Neural cell (in vitro differentiated cells): ENCODE measurements at regions not wholly inside any gene's neighbourhood (a gene's known extent, or its start where the extent isn't known, plus 50 kb on each side); places are given as distances from the start of the nearest gene placed in this dataset.

Experiments
- H2AFZ ChIP-seq: fragments of 200-600, 300-800 bp; sonication (generic), shearing (Covaris generic); 2 replicates; pipeline ENCODE4 v1.6.0; 2014; ENCODE audit warnings: low read depth, mild to moderate bottlenecking, antibody characterized with exemption, low read length, moderate library complexity
- H3F3A ChIP-seq: fragments of 200-600 bp; shearing (Covaris generic); 2 replicates; pipeline ENCODE4 v1.6.1; 2016; ENCODE audit warnings: mild to moderate bottlenecking, moderate library complexity, mixed read lengths, antibody characterized with exemption, low read length; ENCODE audit not compliant: insufficient read depth, poor library complexity, severe bottlenecking
- H3K27ac ChIP-seq: fragments of 200-600, 300-800 bp; sonication (generic), shearing (Covaris generic); 2 replicates; pipeline ENCODE4 v1.5.1; 2014; ENCODE audit warnings: mild to moderate bottlenecking, low read length, moderate library complexity
- H3K27me3 ChIP-seq: fragments of 300-800, 200-600 bp; sonication (generic), shearing (Covaris generic); 2 replicates; pipeline ENCODE4 v1.6.0; 2014; ENCODE audit warnings: mild to moderate bottlenecking, low read depth, low read length, moderate library complexity; ENCODE audit not compliant: insufficient read depth
- H3K36me3 ChIP-seq: fragments of 300-800, 200-600 bp; sonication (generic), shearing (Covaris generic); 2 replicates; pipeline ENCODE4 v1.5.1; 2014; ENCODE audit warnings: mild to moderate bottlenecking, antibody characterized with exemption, low read length, moderate library complexity; ENCODE audit not compliant: insufficient read depth
- H3K4me2 ChIP-seq: fragments of 300-800, 200-600 bp; sonication (generic), shearing (Covaris generic); 2 replicates; pipeline ENCODE4 v1.6.0; 2014; ENCODE audit warnings: mild to moderate bottlenecking, low read length
- H3K4me3 ChIP-seq: fragments of 300-800, 200-600 bp; sonication (generic), shearing (Covaris generic); 2 replicates; pipeline ENCODE4 v1.5.1; 2014; ENCODE audit warnings: mild to moderate bottlenecking, low read length, moderate library complexity
- H3K79me2 ChIP-seq: fragments of 200-600 bp; shearing (Covaris generic); replicated peaks from 2 replicates; pipeline ENCODE4 v1.6.0; 2014; ENCODE audit warnings: mild to moderate bottlenecking, low read length, moderate library complexity; ENCODE audit not compliant: insufficient read depth
- H3K9ac ChIP-seq: fragments of 300-800, 200-600 bp; sonication (generic), shearing (Covaris generic); 2 replicates; pipeline ENCODE4 v1.6.1; 2016; ENCODE audit warnings: mild to moderate bottlenecking, low read length, mixed read lengths
- H3K9me2 ChIP-seq: fragments of 200-600 bp; shearing (Covaris generic); 2 replicates; pipeline ENCODE4 v1.6.1; 2016; ENCODE audit warnings: mild to moderate bottlenecking, low read length, mixed read lengths; ENCODE audit not compliant: insufficient read depth
- H3K9me3 ChIP-seq: fragments of 200-600, 300-800 bp; sonication (generic), shearing (Covaris generic); 2 replicates; pipeline ENCODE4 v1.6.1; 2016; ENCODE audit warnings: mild to moderate bottlenecking, mixed run types, low read length, moderate library complexity, mixed read lengths
- H4K20me1 ChIP-seq: fragments of 200-600 bp; shearing (Covaris generic); 2 replicates; pipeline ENCODE4 v1.6.1; 2016; ENCODE audit warnings: mild to moderate bottlenecking, mixed run types; ENCODE audit not compliant: insufficient read depth
- CTCF ChIP-seq: fragments of 450-650 bp; IDR thresholded peaks from 2 replicates; pipeline ENCODE4 v1.5.1; 2014; ENCODE audit warnings: antibody characterized with exemption, mild to moderate bottlenecking, moderate library complexity; ENCODE audit not compliant: poor library complexity, severe bottlenecking
- EP300 ChIP-seq: fragments of 450-650 bp; conservative IDR thresholded peaks from 2 replicates; pipeline ENCODE4 v1.6.1; 2014; ENCODE audit warnings: antibody characterized with exemption, mild to moderate bottlenecking, moderate library complexity; ENCODE audit not compliant: poor library complexity, severe bottlenecking
- EZH2 ChIP-seq: fragments of 200-600, 300-800 bp; shearing (Covaris generic), sonication (generic); IDR thresholded peaks from 2 replicates; pipeline ENCODE4 v1.6.1; 2014; ENCODE audit warnings: antibody characterized with exemption, low read length, borderline replicate concordance, mild to moderate bottlenecking; ENCODE audit not compliant: insufficient read depth, poor library complexity, severe bottlenecking
- MXI1 ChIP-seq: fragments of 450-650 bp; conservative IDR thresholded peaks from 2 replicates; pipeline ENCODE4 v1.6.1; 2014; ENCODE audit warnings: antibody characterized with exemption, mild to moderate bottlenecking; ENCODE audit not compliant: poor library complexity, severe bottlenecking
- POLR2AphosphoS5 ChIP-seq: IDR thresholded peaks from 2 replicates; pipeline ENCODE4 v1.6.1; 2012
- RAD21 ChIP-seq: fragments of 450-650 bp; conservative IDR thresholded peaks from 2 replicates; pipeline ENCODE4 v1.6.1; 2014; ENCODE audit warnings: antibody characterized with exemption, mild to moderate bottlenecking, moderate library complexity
- REST ChIP-seq: IDR thresholded peaks from 2 replicates; pipeline ENCODE4 v1.6.1; 2012; ENCODE audit warnings: borderline replicate concordance
- SMC3 ChIP-seq: fragments of 450-650 bp; conservative IDR thresholded peaks from 2 replicates; pipeline ENCODE4 v1.6.1; 2014; ENCODE audit warnings: antibody characterized with exemption, mild to moderate bottlenecking, moderate library complexity; ENCODE audit not compliant: poor library complexity
- TAF1 ChIP-seq: IDR thresholded peaks from 2 replicates; pipeline ENCODE4 v1.6.1; 2012; ENCODE audit warnings: low read depth

DNA sequence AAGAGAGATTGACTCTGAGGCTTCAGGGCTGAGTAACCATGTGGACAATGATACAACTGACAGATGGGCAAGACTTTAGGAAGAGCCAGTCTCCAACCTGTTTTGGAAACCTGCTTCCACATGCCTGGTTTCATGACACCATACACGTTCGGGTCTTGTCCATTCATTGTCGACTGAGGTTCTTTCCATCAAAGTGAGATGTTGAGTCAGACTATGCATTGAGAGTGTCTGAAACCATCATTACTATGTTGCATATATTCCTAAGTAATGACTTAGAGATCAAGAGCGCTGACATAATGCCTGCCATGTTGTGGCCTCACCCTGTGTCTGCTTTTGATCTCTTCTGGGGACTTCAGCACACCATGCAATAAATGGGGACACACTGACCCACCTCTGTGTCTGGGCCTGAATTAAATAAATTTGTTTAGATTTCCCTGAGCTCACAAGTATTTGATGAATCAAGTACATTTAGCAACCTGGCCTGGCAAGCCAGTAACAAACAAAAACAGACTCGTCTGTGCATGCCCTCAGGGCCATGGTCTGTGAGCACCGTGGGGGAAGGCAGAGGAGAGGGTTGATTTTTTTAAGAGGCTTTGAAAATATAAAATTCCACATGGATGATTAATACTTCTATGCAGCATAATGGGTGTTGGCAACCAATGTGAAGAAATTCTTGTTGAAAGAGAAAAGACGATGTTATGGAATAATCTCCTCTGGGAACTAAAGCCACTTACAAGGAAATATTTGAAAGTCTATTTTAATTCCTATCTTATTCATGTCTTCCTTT is 49.9 kb upstream of the UBAC2 start:
- no peaks in the 10 kb centered on the region for H3K9me3 ChIP-seq
- H3K27ac ChIP-seq: no peak overlapping the region
- H3K79me2 ChIP-seq: no peaks in the 10 kb centered on the region
- no peak overlapping the region for H3K4me2 ChIP-seq
- H3K9me2 ChIP-seq: no peaks in the 10 kb centered on the region
- H3K9ac ChIP-seq: no peak overlapping the region
- no peak overlapping the region for H3K4me3 ChIP-seq
- no peaks in the 10 kb centered on the region for H3F3A ChIP-seq
- no peak for TF ChIP-seq TAF1
- TF ChIP-seq POLR2AphosphoS5: no peak
- TF ChIP-seq MXI1: no peak
- no peak for TF ChIP-seq RAD21
- no peak for TF ChIP-seq REST
- no peak for TF ChIP-seq EP300
- no peak for TF ChIP-seq CTCF
- TF ChIP-seq EZH2: no peak
- no peak for TF ChIP-seq SMC3
- H4K20me1 ChIP-seq: no peaks in the 10 kb centered on the region
- no peak overlapping the region for H2AFZ ChIP-seq
- no peaks in the 10 kb centered on the region for H3K27me3 ChIP-seq
- no peaks in the 10 kb centered on the region for H3K36me3 ChIP-seq
